HL-60 (cell line): ENCODE measurements at regions not wholly inside any gene's neighbourhood (a gene's known extent, or its start where the extent isn't known, plus 50 kb on each side); places are given as distances from the start of the nearest gene placed in this dataset.

Experiments
- CTCF ChIP-seq: IDR thresholded peaks from one replicate; pipeline ENCODE4 v1.5.1; 2011; ENCODE audit warnings: low read length, control low read depth, inconsistent platforms; ENCODE audit not compliant: insufficient read depth
- GABPA ChIP-seq: IDR thresholded peaks from 2 replicates; pipeline ENCODE4 v1.6.1; 2012; ENCODE audit warnings: low read depth
- POLR2AphosphoS5 ChIP-seq: IDR thresholded peaks from 2 replicates; pipeline ENCODE4 v1.6.1; 2012; ENCODE audit warnings: low read depth

- TF ChIP-seq POLR2AphosphoS5 (no peak), CTCF (no peak), GABPA (no peak)
Observed at GRCh38 chr5:67651180-67651579, 454.6 kb upstream of the CD180 start.
